Stomach smooth muscle (tissue), 2 donors: ENCODE measurements at regions not wholly inside any gene's neighbourhood (a gene's known extent, or its start where the extent isn't known, plus 50 kb on each side); places are given as distances from the start of the nearest gene placed in this dataset.

Experiments used
- H3K27ac ChIP-seq: one replicate; pipeline ENCODE4 v1.7.0; 2013; ENCODE audit warnings: mild to moderate bottlenecking, low read length, inconsistent platforms
- H3K27me3 ChIP-seq, 2 donors: one replicate each; pipeline ENCODE4 v1.7.0; 2013; ENCODE audit warnings: low read length in 2 of 2; ENCODE audit not compliant: insufficient read depth in 2 of 2, control insufficient read depth in 1 of 2
- H3K36me3 ChIP-seq, 2 donors: one replicate each; pipeline ENCODE4 v1.7.0; 2013; ENCODE audit warnings: low read length in 2 of 2; ENCODE audit not compliant: control insufficient read depth in 2 of 2, insufficient read depth in 2 of 2
- H3K4me1 ChIP-seq: one replicate; pipeline ENCODE4 v1.7.0; 2013; ENCODE audit warnings: low read length; ENCODE audit not compliant: control insufficient read depth, insufficient read depth
- H3K4me3 ChIP-seq, 2 donors: one replicate each; pipeline ENCODE4 v1.7.0; 2013; ENCODE audit warnings: low read length in 2 of 2
- H3K9ac ChIP-seq, 2 donors: one replicate each; pipeline ENCODE4 v1.7.0; 2013; ENCODE audit warnings: low read length in 2 of 2, mild to moderate bottlenecking in 1 of 2
- H3K9me3 ChIP-seq, 2 donors: one replicate each; pipeline ENCODE4 v1.7.0; 2013; ENCODE audit warnings: low read length in 2 of 2; ENCODE audit not compliant: control insufficient read depth in 2 of 2
- donor health status: healthy.
- donor health status: Pancreatic carcinoma.

DNA sequence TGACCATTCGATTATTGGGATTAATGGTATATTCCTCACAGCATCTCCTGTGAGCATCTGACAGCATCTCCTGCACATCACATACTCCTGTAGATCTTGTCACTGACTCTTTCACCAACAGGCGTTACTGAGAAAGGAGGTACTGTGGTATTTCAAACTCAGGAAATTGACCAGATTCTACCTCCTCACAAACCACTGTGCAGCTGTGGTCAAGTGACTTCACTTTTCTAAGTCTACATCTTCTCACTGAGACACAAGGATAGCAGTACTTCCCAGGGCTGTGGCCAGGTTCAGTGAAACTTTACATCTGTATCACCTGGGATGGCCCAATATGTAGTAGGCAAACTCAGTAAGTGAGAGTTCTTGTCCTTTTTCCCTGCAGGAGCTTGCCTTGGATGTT, 332.3 kb upstream of the ADAMTSL1 start:
- H3K9ac ChIP-seq = no peak overlapping the region
- H3K36me3 ChIP-seq = no peaks in the 10 kb centered on the region
- no peaks in the 10 kb centered on the region for H3K9me3 ChIP-seq
- no peak overlapping the region for H3K4me3 ChIP-seq
- no peaks in the 10 kb centered on the region for H3K27me3 ChIP-seq
- no peak overlapping the region for H3K27ac ChIP-seq
- peaks cover 4% of the 10 kb centered on the region for H3K4me1 ChIP-seq

DNA sequence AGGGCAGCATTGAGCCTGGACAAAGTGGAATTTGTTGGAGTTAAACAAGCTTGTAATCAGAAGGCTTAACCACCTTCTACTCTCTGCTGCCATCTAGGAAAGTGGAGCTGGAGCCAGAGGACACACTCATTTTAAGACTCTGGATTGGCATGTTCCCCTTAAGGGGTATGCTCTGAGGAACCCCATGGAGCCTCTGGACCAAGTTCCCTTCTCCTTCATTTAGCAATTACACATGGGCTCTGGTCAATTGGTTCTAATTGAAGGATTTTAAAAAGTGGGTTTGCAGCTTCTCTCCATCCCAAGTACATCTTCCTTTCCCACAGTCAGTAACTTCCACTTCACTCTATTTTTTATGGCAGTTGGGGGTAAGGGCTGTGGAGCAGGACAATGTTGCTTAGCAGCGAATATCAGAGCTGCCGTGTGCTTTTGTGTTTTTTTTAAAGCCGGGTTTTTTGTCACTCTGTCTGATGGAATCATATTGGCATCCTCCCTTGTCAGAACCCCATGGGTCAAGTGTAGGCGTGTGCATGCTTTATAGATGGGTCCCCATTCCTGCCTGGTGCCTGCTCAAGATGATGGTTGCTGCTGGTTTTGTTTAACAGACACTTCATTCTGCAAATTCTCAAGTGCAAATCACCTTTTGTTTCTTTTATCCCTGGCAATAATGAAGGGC, 330.7 kb upstream of the ADAMTSL1 start:
- no peaks in the 10 kb centered on the region for H3K27me3 ChIP-seq
- no peaks in the 10 kb centered on the region for H3K36me3 ChIP-seq
- H3K27ac ChIP-seq = no peak overlapping the region
- no peak overlapping the region for H3K9ac ChIP-seq
- H3K4me3 ChIP-seq = no peak overlapping the region
- peaks cover 4% of the 10 kb centered on the region for H3K4me1 ChIP-seq
- no peaks in the 10 kb centered on the region for H3K9me3 ChIP-seq

DNA sequence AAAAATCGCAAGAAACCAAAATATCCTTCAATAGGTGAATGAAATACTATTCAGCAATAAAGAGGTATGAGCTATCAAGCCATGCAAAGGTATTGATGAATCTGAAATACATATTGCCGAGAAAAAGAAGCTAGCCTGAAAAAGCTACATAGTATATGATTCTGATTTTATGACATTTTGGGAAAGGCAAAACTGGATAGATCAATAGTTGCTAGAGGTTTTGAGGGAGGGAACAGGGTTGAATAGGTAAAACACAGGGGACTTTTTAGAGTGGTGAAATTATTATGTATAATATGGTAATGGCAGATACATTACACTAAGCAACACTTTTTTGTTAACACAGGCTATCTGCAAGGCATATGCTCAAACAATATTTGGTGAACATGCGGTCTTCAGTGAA, 327.6 kb upstream of the ADAMTSL1 start:
- H3K4me3 ChIP-seq = no peak overlapping the region
- H3K9ac ChIP-seq = no peak overlapping the region
- no peaks in the 10 kb centered on the region for H3K9me3 ChIP-seq
- no peaks in the 10 kb centered on the region for H3K27me3 ChIP-seq
- no peak overlapping the region for H3K27ac ChIP-seq
- no peaks in the 10 kb centered on the region for H3K36me3 ChIP-seq
- H3K4me1 ChIP-seq = no peaks in the 10 kb centered on the region

DNA sequence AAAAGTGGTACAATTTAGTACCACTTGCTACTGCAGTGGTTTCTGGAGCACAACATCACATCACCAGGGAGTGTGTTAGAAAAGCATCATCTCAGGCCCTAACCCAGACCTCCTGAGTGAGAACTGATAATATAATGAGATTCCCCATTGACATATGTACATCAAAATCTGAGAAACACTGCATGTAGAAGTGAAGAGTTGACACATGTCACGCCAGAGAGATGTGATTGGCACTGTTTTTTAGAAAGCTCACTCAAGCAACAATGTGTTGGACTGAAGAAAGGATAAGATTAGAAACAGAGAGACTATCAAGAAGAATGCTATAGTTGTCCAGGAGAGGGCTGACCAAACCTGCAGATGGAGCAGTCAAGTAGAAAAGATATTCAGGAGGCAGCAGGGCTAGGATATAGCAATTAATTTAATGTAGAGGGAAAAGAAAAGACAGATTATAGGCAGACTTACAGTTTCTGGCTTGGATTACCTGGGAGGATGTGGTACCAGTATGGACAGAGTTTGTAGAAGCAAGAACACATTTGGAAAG, 324.4 kb upstream of the ADAMTSL1 start:
- Histone ChIP-seq H3K9me3 (no peaks in the 10 kb centered on the region), H3K9ac (no peak overlapping the region), H3K4me3 (no peak overlapping the region), H3K4me1 (no peaks in the 10 kb centered on the region), H3K27me3 (no peaks in the 10 kb centered on the region), H3K27ac (no peak overlapping the region), H3K36me3 (no peaks in the 10 kb centered on the region)

DNA sequence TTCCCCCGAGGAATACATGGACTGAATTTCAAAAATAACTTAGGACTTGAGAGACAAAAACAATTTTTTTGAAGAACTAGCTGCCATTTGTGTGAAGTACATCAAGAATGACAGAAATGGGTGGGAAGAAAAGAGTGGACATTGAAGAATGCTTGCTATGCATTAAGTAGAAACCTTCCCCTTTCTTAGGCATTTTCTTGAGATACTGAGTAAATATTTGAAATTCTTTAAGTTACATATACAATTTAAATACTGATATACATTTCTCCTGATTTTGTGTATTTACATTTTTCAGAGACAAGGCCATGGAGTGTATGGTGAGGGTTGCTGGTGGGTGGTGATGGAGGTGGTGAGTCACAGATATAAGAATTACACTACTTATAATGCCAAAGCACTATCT, 319.3 kb upstream of the ADAMTSL1 start:
- Histone ChIP-seq H3K27me3 (no peaks in the 10 kb centered on the region), H3K27ac (no peak overlapping the region), H3K9me3 (no peaks in the 10 kb centered on the region), H3K36me3 (no peaks in the 10 kb centered on the region), H3K9ac (no peak overlapping the region), H3K4me3 (no peak overlapping the region), H3K4me1 (no peaks in the 10 kb centered on the region)

DNA sequence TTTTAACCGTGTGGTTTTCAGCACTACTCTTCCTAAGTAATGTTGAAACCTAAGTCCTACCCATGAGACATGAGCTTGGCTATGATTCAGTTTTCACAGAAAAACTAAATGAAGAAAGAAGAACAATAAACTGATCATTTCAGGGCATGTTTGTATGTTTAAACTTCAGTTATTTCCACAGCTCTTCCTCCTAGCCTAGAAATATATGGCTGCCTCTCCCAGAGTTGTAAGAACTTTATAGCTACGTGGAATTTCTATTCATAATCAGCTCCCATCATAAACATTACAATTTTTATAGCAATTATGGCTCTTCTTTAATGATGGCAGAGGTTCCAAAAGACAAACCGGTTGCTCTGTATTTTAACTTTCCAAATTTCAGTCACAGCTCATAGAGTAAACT, 314.7 kb upstream of the ADAMTSL1 start:
- no peaks in the 10 kb centered on the region for H3K36me3 ChIP-seq
- no peak overlapping the region for H3K9ac ChIP-seq
- H3K9me3 ChIP-seq = no peaks in the 10 kb centered on the region
- H3K27me3 ChIP-seq = no peaks in the 10 kb centered on the region
- H3K27ac ChIP-seq = no peak overlapping the region
- H3K4me1 ChIP-seq = no peaks in the 10 kb centered on the region
- no peak overlapping the region for H3K4me3 ChIP-seq

DNA sequence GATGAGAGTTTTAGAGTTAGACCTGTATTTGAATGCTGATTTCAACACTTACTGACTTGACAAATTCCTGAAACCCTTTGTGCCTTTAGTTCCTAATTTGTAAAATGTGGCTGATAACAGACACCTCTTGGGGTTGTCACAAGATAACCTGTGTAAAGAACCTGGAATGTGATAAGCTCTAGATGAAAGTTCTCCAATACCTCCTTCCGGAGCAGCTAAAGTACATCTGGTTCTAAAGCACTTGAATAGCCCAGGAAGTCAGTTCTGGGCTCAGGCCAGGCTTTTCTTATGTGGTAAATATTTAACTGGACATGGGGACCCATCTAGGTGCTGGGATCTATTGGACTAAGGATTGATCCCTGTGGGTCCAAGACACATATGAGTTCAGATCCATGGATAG, 310.8 kb upstream of the ADAMTSL1 start:
- H3K27me3 ChIP-seq = no peaks in the 10 kb centered on the region
- no peak overlapping the region for H3K9ac ChIP-seq
- H3K4me3 ChIP-seq = no peak overlapping the region
- H3K36me3 ChIP-seq = no peaks in the 10 kb centered on the region
- no peaks in the 10 kb centered on the region for H3K4me1 ChIP-seq
- H3K27ac ChIP-seq = no peak overlapping the region
- H3K9me3 ChIP-seq = no peaks in the 10 kb centered on the region

DNA sequence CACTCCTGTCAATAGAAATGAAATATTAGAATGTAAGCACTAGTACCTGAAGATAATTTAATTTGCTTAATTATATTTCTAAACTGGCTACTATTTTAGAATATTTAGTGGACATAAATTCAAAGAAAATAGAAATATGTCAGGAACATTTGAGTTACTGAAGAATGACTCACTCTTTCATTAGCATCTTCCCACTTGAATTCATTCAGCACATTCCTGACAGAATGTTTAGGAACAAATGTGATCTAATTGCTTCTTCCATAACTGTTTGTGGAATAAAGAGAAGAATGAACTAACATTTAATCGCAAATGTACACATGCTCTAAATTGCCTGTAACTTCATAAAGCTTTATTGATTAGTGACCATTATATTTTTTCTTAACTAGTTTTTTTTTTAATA, 306.2 kb upstream of the ADAMTSL1 start:
- Histone ChIP-seq H3K27ac (no peak overlapping the region), H3K9ac (no peak overlapping the region), H3K4me3 (no peak overlapping the region), H3K36me3 (no peaks in the 10 kb centered on the region), H3K27me3 (no peaks in the 10 kb centered on the region), H3K9me3 (no peaks in the 10 kb centered on the region), H3K4me1 (no peaks in the 10 kb centered on the region)

DNA sequence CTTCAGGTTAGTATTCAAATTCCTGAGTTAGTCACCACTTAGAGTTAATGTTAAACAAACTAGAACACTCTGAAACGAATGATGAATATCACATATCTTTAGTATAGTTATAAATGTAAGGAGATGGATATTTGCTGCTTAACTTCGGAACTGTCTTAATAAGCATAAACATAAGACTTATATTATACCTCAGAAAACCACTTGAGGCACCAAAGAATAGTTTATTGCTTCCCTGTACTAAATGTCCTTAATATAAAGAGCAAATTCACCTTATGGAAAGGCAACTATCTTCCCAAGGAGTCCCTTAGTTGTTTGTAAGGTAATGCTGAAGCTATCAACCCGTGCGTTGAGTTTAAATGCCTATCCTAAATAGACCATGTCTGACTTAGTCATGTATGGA, 300.0 kb upstream of the ADAMTSL1 start:
- Histone ChIP-seq H3K4me3 (no peak overlapping the region), H3K9me3 (no peaks in the 10 kb centered on the region), H3K9ac (no peak overlapping the region), H3K27ac (no peak overlapping the region), H3K36me3 (no peaks in the 10 kb centered on the region), H3K27me3 (no peaks in the 10 kb centered on the region), H3K4me1 (no peaks in the 10 kb centered on the region)

DNA sequence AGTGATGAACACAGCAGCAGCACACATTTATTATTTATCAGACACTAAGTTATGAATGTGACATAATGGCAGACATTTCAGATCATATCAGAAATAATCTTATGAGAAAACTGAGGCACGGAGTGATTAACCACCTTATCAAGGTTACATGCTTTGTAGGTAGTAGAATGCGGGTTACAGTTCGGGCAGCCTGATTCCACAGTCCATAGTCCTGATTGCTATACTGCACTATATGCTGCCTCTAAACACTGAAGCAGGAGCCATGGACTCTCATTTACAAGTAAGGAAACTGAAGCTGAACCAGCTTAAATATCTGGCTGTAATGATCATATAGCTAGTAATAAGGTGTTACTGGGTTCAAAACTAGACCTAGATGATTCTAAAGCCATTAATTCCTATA, 291.3 kb upstream of the ADAMTSL1 start:
- Histone ChIP-seq H3K4me1 (no peaks in the 10 kb centered on the region), H3K27ac (no peak overlapping the region), H3K4me3 (no peak overlapping the region), H3K27me3 (no peaks in the 10 kb centered on the region), H3K9ac (no peak overlapping the region), H3K9me3 (no peaks in the 10 kb centered on the region), H3K36me3 (no peaks in the 10 kb centered on the region)

DNA sequence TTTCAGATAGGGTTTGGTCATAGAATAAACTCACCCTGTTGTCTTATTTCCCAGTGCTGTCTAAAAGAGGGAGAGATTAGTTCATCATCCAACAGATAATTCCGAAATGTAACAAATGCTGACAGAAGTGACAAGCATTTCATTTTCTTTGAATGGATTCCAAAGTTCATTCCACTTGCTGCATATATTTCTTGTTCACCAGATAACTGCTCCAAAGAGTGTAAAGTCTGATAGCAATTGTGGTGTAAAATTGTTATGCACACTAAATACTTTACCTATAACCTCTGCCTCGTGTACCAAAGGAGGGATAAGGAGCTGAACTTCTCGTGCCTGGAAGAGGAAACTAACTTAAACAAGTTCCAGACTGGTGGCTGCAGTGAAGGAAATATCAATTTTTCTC, 290.0 kb upstream of the ADAMTSL1 start:
- no peak overlapping the region for H3K27ac ChIP-seq

More for the DNA sequence above, 290.0 kb upstream of the ADAMTSL1 start:
- Histone ChIP-seq H3K4me3 (no peak overlapping the region), H3K4me1 (no peaks in the 10 kb centered on the region), H3K9me3 (no peaks in the 10 kb centered on the region), H3K9ac (no peak overlapping the region), H3K36me3 (no peaks in the 10 kb centered on the region), H3K27me3 (no peaks in the 10 kb centered on the region)
